ENCODE measurements at regions not wholly inside any gene's neighbourhood (a gene's known extent, or its start where the extent isn't known, plus 50 kb on each side); places are given as distances from the start of the nearest gene placed in this dataset.

DNA sequence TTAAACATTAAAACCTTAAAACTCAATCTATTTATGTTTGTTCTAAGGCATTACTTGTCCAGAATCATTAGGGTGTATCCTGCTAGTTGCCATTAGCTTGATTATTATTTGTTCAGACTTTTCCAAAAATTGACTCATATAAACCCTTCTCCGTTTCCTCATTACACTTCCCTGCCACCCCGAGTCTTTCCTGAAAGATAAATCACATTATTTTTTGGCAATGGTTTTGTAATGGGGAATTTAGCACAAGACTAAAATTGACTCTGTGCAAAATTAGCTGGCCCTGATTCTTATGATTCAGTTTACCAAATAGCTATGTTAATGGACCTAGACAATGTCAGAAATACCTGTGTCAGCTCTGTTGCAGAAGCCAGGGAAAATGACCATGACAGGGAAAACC is 112.2 kb upstream of the NT5C1B start:
- Histone ChIP-seq H3K4me3 (ENCODE audit: extremely low read depth, insufficient read depth, low read length, poor library complexity, severe bottlenecking) (no peak overlapping the region), H3K4me1 (ENCODE audit: control insufficient read depth, insufficient read depth, low read length, poor library complexity, severe bottlenecking) (no peaks in the 10 kb centered on the region), H3K9me3 (ENCODE audit: control insufficient read depth, low read length) (no peaks in the 10 kb centered on the region), H3K36me3 (ENCODE audit: control insufficient read depth, insufficient read depth, low read length) (no peaks in the 10 kb centered on the region), H3K27ac (ENCODE audit: low read depth, low read length, severe bottlenecking) (no peak overlapping the region)
- WGBS, 2 experiments (ENCODE audit: insufficient coverage in 2 of 2) = no CpG with 5 or more reads among the region's 2 CpGs

DNA sequence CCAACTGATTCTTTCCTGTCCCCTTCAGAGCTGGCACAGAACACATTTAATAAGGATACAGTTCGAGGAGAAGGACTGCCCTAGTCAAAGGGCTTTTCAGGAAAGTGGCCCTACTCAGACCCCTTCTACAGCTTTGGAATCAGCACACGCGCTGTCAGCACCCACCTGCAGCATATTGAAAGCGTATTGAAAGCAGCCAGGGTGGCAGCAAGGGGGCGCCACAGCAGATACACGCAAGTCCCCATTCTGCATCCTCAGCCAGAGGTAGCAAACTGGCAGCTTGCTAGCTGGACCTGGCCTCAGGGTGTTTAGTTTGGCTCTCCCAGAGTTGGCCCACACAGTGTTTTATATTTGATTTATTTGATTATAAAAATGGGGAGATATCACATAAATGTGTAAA is 101.0 kb upstream of the NT5C1B start:
- WGBS, 2 experiments (ENCODE audit: insufficient coverage in 2 of 2) = 38 to 50% methylated on average over 1 to 6 of the region's 6 CpGs
- no peak overlapping the region for H3K4me3 ChIP-seq (ENCODE audit: extremely low read depth, insufficient read depth, low read length, poor library complexity, severe bottlenecking)
- H3K36me3 ChIP-seq (ENCODE audit: control insufficient read depth, insufficient read depth, low read length) = no peaks in the 10 kb centered on the region
- no peak overlapping the region for H3K27ac ChIP-seq (ENCODE audit: low read depth, low read length, severe bottlenecking)
- H3K4me1 ChIP-seq (ENCODE audit: control insufficient read depth, insufficient read depth, low read length, poor library complexity, severe bottlenecking) = no peaks in the 10 kb centered on the region
- H3K9me3 ChIP-seq (ENCODE audit: control insufficient read depth, low read length) = no peaks in the 10 kb centered on the region

DNA sequence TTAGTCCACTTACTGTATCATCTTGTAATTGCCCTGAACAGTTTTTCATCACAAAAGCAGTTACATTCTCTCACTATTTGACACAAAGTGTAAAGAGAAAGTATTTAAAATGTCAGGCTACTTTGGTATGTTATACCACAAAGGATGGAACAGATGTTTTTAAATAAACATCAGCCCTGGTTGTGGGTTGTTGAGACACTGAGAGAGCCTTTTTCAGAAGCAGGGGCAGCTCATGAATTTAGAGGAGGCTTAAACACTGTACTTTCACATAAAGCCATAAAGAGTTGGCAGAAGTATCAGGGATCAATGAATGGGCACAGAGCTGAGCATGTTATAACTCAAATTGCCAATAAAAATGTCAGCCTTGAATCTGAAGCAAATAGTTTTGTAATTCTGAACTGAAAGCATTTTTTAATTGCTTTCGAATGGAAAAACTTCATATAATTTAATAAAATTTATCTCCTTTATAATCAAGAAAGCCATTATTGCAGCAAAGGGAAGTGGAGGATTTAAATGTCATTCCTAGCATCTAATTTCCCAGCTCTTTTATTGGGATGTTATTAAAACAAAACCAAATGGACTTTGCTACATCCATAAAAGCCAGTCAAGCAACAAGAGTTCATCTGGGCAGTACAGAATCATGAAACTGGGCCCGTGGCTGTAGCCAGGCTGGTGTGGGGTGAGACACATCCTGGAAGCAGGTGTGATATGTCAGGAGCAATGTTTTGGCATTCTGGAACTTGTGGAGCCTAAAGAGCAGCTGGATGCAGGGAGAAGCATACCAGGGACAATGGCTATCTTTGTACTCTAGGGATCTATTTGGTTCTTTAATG is 95.1 kb upstream of the NT5C1B start:
- 86 to 100% methylated on average over 1 of the region's 2 CpGs for WGBS, 2 experiments (ENCODE audit: insufficient coverage in 2 of 2)

DNA sequence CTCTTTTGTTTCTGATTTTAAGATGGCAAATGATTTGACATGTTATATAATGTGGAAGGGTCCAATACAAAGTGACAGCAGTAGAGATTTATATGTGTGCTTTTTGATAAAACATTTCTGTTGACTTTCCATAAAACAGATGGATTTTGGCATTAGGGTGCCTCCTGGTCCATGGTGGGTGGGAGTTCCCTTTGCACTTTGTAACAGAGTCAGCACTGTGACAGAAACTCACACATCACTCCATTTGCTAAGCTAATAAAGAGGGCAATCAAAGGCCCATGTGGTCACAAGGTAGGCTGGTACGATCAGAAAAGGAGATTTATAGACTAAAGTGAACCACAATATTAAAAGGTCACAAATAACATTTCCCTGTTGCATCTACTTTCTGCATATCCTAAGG is 93.3 kb upstream of the NT5C1B start:
- Histone ChIP-seq H3K4me1 (ENCODE audit: control insufficient read depth, insufficient read depth, low read length, poor library complexity, severe bottlenecking) (no peaks in the 10 kb centered on the region), H3K9me3 (ENCODE audit: control insufficient read depth, low read length) (no peaks in the 10 kb centered on the region), H3K36me3 (ENCODE audit: control insufficient read depth, insufficient read depth, low read length) (no peaks in the 10 kb centered on the region), H3K27ac (ENCODE audit: low read depth, low read length, severe bottlenecking) (no peak overlapping the region), H3K4me3 (ENCODE audit: extremely low read depth, insufficient read depth, low read length, poor library complexity, severe bottlenecking) (no peak overlapping the region)
- no CpG with 5 or more reads among the region's 1 CpG for WGBS, 2 experiments (ENCODE audit: insufficient coverage in 2 of 2)

More for the DNA sequence above, 95.1 kb upstream of the NT5C1B start:
- Histone ChIP-seq H3K9me3 (ENCODE audit: control insufficient read depth, low read length) (no peaks in the 10 kb centered on the region), H3K27ac (ENCODE audit: low read depth, low read length, severe bottlenecking) (no peak overlapping the region), H3K36me3 (ENCODE audit: control insufficient read depth, insufficient read depth, low read length) (no peaks in the 10 kb centered on the region), H3K4me3 (ENCODE audit: extremely low read depth, insufficient read depth, low read length, poor library complexity, severe bottlenecking) (no peak overlapping the region), H3K4me1 (ENCODE audit: control insufficient read depth, insufficient read depth, low read length, poor library complexity, severe bottlenecking) (no peaks in the 10 kb centered on the region)

DNA sequence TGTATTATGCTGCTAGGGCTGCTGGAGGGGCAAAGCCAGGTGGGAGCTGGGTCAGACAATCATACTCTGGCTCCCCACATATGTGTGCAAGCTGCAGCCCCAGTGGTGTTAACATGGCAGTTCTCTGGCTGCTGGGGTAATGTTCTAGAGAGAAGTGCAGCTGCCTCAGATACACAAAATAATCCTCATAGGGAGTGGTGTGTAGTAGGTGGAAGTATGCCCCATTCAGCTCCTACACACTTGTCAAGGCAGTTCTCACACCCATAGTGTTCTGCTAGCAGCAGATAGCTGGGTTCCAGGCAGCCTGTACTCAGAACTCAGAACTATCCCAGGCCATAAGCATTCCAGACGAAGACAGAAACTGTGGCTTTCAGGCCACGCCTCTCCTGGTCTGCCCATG is 87.9 kb upstream of the NT5C1B start:
- Histone ChIP-seq H3K27ac (ENCODE audit: low read depth, low read length, severe bottlenecking) (no peak overlapping the region), H3K4me1 (ENCODE audit: control insufficient read depth, insufficient read depth, low read length, poor library complexity, severe bottlenecking) (no peaks in the 10 kb centered on the region), H3K4me3 (ENCODE audit: extremely low read depth, insufficient read depth, low read length, poor library complexity, severe bottlenecking) (no peak overlapping the region), H3K36me3 (ENCODE audit: control insufficient read depth, insufficient read depth, low read length) (no peaks in the 10 kb centered on the region), H3K9me3 (ENCODE audit: control insufficient read depth, low read length) (no peaks in the 10 kb centered on the region)
- WGBS, 2 experiments (ENCODE audit: insufficient coverage in 2 of 2) = 88 to 95% methylated on average over 2 of the region's 2 CpGs

DNA sequence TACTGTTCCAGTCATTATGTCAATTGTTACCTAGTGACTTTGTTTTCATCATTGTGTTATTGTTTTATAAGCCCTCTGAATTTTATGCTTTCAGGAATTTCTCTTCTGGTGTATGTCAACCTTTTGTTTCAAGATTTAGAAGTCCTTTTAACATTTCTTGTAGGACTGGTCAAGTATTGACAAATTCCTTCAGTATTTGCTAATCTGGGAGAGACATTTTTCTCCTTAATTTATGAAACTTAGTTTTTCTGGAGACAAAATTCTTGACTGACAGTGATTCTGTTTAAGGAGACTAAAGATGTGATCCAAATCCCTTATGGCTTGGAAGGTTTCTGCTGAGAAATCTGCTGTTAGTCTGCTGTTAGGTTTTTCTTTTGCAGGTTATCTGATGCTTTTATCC is 84.9 kb upstream of the NT5C1B start:
- Histone ChIP-seq H3K4me1 (ENCODE audit: control insufficient read depth, insufficient read depth, low read length, poor library complexity, severe bottlenecking) (no peaks in the 10 kb centered on the region), H3K36me3 (ENCODE audit: control insufficient read depth, insufficient read depth, low read length) (no peaks in the 10 kb centered on the region), H3K4me3 (ENCODE audit: extremely low read depth, insufficient read depth, low read length, poor library complexity, severe bottlenecking) (no peak overlapping the region), H3K9me3 (ENCODE audit: control insufficient read depth, low read length) (no peaks in the 10 kb centered on the region), H3K27ac (ENCODE audit: low read depth, low read length, severe bottlenecking) (no peak overlapping the region)

DNA sequence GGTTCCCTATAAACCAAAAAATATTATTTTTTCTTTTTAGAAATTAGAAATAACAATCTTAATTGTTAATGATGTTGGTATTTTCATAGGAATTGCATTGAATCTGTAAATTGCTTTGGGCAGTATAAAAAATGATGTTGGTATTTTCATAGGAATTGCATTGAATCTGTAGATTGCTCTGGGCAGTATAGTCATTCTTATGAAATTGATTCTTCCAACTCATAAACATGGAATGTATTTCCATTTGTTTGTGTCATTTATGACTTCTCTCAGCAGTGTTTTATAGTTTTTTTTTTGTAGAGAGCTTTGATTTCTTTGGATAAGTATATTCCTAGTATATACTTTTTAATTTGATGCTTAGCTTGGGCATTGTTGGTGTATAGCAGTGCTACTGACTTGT is 82.0 kb upstream of the NT5C1B start:
- H3K27ac ChIP-seq (ENCODE audit: low read depth, low read length, severe bottlenecking) = no peak overlapping the region
- H3K4me3 ChIP-seq (ENCODE audit: extremely low read depth, insufficient read depth, low read length, poor library complexity, severe bottlenecking) = no peak overlapping the region
- H3K36me3 ChIP-seq (ENCODE audit: control insufficient read depth, insufficient read depth, low read length) = no peaks in the 10 kb centered on the region
- no peaks in the 10 kb centered on the region for H3K9me3 ChIP-seq (ENCODE audit: control insufficient read depth, low read length)
- H3K4me1 ChIP-seq (ENCODE audit: control insufficient read depth, insufficient read depth, low read length, poor library complexity, severe bottlenecking) = no peaks in the 10 kb centered on the region

DNA sequence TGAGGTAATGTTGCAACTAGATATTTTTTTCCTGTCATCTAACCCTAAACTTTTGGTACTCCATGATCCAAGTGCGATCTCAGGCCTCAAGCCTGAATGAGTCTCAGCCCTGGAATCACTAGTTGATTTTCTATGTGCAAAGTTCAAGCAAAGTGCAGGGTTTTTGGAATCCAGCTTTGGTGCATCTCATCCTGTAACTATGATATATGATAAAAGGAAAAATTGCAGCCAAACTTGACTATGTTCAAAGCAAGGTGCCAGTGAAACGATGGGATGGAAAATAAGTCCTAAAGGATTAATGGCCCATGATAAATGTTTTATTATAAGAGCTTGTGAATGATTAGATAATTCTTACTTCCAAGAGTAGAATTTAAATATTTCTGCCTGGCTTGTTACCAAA is 78.9 kb upstream of the NT5C1B start:
- H3K9me3 ChIP-seq (ENCODE audit: control insufficient read depth, low read length) = no peaks in the 10 kb centered on the region
- no peak overlapping the region for H3K27ac ChIP-seq (ENCODE audit: low read depth, low read length, severe bottlenecking)
- H3K36me3 ChIP-seq (ENCODE audit: control insufficient read depth, insufficient read depth, low read length) = no peaks in the 10 kb centered on the region
- no peak overlapping the region for H3K4me3 ChIP-seq (ENCODE audit: extremely low read depth, insufficient read depth, low read length, poor library complexity, severe bottlenecking)
- no peaks in the 10 kb centered on the region for H3K4me1 ChIP-seq (ENCODE audit: control insufficient read depth, insufficient read depth, low read length, poor library complexity, severe bottlenecking)
- 90% methylated on average over 2 of the region's 2 CpGs; no CpG with 5 or more reads in 1 of the 2 experiments for WGBS, 2 experiments (ENCODE audit: insufficient coverage in 2 of 2)

DNA sequence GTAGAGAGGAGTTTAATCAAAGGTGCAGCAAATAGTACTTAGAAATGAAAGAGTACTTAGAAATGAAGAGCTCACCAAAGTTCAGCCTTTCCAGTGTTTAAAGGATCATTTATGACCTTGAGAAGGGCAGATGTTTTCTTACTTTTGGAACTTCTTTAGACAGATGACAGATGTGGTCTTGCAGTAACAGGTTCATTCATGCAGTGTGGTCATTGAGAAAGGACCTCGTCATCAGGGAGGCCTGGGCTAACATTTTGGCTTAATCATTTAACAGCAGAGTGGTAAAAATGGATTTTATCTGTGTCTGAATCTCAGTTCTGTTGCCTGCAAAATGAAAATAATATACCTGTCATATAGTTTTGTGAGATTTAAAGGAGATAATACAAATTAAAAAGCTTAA is 75.1 kb upstream of the NT5C1B start:
- H3K4me1 ChIP-seq (ENCODE audit: control insufficient read depth, insufficient read depth, low read length, poor library complexity, severe bottlenecking) = no peaks in the 10 kb centered on the region
- no peak overlapping the region for H3K4me3 ChIP-seq (ENCODE audit: extremely low read depth, insufficient read depth, low read length, poor library complexity, severe bottlenecking)
- WGBS, 2 experiments (ENCODE audit: insufficient coverage in 2 of 2) = 100% methylated on average over 1 of the region's 1 CpG; no CpG with 5 or more reads in 1 of the 2 experiments
- H3K9me3 ChIP-seq (ENCODE audit: control insufficient read depth, low read length) = no peaks in the 10 kb centered on the region
- H3K36me3 ChIP-seq (ENCODE audit: control insufficient read depth, insufficient read depth, low read length) = no peaks in the 10 kb centered on the region
- H3K27ac ChIP-seq (ENCODE audit: low read depth, low read length, severe bottlenecking) = no peak overlapping the region

DNA sequence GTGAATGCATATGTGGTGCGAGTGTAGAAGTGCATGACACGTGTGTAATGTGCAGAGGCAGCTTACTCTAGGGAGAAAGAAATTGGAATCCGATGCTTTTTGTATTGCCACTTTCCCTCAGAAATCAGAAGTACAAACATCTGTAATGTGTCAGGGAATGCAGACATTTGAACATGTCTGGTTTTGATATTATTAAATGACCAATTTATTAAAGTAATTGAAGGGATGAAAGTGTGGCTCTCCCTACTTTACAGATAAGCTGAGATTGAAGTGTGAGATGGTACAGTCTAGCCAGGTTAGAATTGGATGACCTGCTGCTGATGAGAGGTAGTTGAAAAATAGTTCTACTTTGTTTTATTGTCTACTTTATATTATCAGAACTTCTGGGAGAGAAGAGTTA is 74.5 kb upstream of the NT5C1B start:
- Histone ChIP-seq H3K4me3 (ENCODE audit: extremely low read depth, insufficient read depth, low read length, poor library complexity, severe bottlenecking) (no peak overlapping the region), H3K36me3 (ENCODE audit: control insufficient read depth, insufficient read depth, low read length) (no peaks in the 10 kb centered on the region), H3K4me1 (ENCODE audit: control insufficient read depth, insufficient read depth, low read length, poor library complexity, severe bottlenecking) (no peaks in the 10 kb centered on the region), H3K9me3 (ENCODE audit: control insufficient read depth, low read length) (no peaks in the 10 kb centered on the region), H3K27ac (ENCODE audit: low read depth, low read length, severe bottlenecking) (no peak overlapping the region)
- WGBS, 2 experiments (ENCODE audit: insufficient coverage in 2 of 2) = 77 to 83% methylated on average over 1 to 2 of the region's 3 CpGs

DNA sequence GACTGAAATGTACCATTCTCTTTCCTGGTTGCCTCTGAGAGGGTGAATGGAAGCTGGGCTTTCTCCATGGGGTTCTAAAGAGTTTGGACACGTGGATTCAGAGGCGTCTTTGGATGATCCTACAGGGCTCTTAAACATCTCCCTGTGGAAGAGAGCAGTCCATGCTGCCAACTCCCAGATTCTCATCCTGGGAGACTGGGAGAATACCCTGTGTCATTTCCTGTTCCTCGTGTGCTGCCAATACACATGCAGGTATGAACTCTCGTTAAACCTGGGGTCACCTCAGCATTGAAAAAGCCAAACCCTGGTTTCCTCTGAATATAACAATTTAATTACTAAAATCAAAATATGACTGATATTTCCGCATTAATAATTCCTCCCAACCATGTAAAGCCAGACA is 73.3 kb upstream of the NT5C1B start:
- Histone ChIP-seq H3K4me1 (ENCODE audit: control insufficient read depth, insufficient read depth, low read length, poor library complexity, severe bottlenecking) (no peaks in the 10 kb centered on the region), H3K36me3 (ENCODE audit: control insufficient read depth, insufficient read depth, low read length) (no peaks in the 10 kb centered on the region), H3K27ac (ENCODE audit: low read depth, low read length, severe bottlenecking) (no peak overlapping the region), H3K9me3 (ENCODE audit: control insufficient read depth, low read length) (no peaks in the 10 kb centered on the region), H3K4me3 (ENCODE audit: extremely low read depth, insufficient read depth, low read length, poor library complexity, severe bottlenecking) (no peak overlapping the region)
- WGBS, 2 experiments (ENCODE audit: insufficient coverage in 2 of 2) = 83 to 86% methylated on average over 5 of the region's 5 CpGs
